ENCODE measurements at regions not wholly inside any gene's neighbourhood (a gene's known extent, or its start where the extent isn't known, plus 50 kb on each side); places are given as distances from the start of the nearest gene placed in this dataset.

- no peak for DNase-seq (ENCODE audit: extremely low read depth, low read depth)
These were observed 114.2 kb downstream of the QRSL1 start for GRCh38 chr6:106743612-106744011.

GRCh38 chr6:106740287-106740686, 110.9 kb downstream of the QRSL1 start:
- no peak for DNase-seq (ENCODE audit: extremely low read depth, low read depth)
- TF ChIP-seq CTCF (IDR thresholded peaks at IDR 0.05; ENCODE audit: low read depth, low read length): no peak

More at GRCh38 chr6:106743612-106744011, 114.2 kb downstream of the QRSL1 start:
- no peak for TF ChIP-seq CTCF (IDR thresholded peaks at IDR 0.05; ENCODE audit: low read depth, low read length)

DNA sequence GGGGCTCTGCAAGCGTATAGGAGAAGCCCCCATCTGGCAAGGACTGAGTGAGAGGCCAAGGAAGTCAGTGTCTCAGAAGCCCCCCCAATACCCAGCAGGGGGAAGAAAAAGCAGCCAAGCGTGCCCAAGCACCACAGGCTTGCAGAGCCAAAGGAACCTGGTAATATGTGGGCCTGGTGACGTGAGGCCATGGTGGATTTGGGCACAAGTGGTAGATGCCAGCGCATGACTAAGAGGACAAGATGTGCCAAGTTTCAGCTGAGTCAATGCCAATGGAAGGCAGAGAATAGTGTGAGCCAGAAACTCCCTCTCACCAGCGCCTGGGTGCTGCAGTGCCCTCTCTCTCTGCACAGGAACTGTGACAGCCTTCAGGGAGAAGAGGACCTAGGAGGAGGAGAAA, 110.0 kb downstream of the QRSL1 start:
- TF ChIP-seq CTCF (IDR thresholded peaks at IDR 0.05; ENCODE audit: low read depth, low read length): no peak
- DNase-seq (ENCODE audit: extremely low read depth, low read depth): no peak

GRCh38 chr6:106736502-106736901, 107.1 kb downstream of the QRSL1 start:
- no peak for DNase-seq (ENCODE audit: extremely low read depth, low read depth)
- TF ChIP-seq CTCF (IDR thresholded peaks at IDR 0.05; ENCODE audit: low read depth, low read length): no peak

GRCh38 chr6:106735828-106736227, 106.5 kb downstream of the QRSL1 start:
- no peak for TF ChIP-seq CTCF (IDR thresholded peaks at IDR 0.05; ENCODE audit: low read depth, low read length)
- no peak for DNase-seq (ENCODE audit: extremely low read depth, low read depth)

DNA sequence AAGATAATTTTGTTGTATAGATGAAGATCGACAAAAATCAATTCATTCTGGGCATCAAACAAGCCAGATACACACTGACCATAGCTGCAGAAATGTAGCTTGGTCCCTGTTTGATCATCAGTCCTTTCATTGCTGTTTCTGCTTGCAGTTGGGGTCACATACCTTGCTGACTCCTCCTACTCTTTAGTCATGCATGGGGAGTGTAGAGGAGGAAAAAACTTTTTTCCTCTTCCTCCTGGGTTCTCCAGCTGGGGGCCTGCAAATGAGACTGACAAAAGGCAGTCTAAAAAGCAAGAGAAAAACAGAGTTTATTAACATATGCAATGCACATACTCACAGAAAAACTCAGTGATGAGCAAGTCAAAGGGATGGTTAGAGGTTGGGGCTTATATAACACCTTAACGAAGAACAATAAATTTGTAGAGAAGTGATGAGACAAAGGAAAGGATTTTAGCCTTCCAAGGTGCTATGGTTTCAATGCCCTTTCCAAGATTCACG, 105.8 kb downstream of the QRSL1 start:
- no peak for TF ChIP-seq CTCF (IDR thresholded peaks at IDR 0.05; ENCODE audit: low read depth, low read length)
- DNase-seq (ENCODE audit: extremely low read depth, low read depth): no peak

- TF ChIP-seq CTCF (IDR thresholded peaks at IDR 0.05; ENCODE audit: low read depth, low read length): no peak
- no peak for DNase-seq (ENCODE audit: extremely low read depth, low read depth)
These were observed 104.0 kb downstream of the QRSL1 start for GRCh38 chr6:106733386-106733785.
